HG03354 (cell line): ENCODE measurements at regions not wholly inside any gene's neighbourhood (a gene's known extent, or its start where the extent isn't known, plus 50 kb on each side); places are given as distances from the start of the nearest gene placed in this dataset.
"Not testable (repeated sequence)": the region's sequence is repeated elsewhere in the genome, so short reads cannot be mapped to it uniquely, and the experiment has no call there.

ENCODE experiments used
- ATAC-seq: cut with Tn5 transposase; IDR thresholded peaks from one replicate; pipeline ENCODE4 v1.9.1; 2021; ENCODE audit warnings: mild to moderate bottlenecking; ENCODE audit not compliant: unreplicated experiment, poor library complexity, severe bottlenecking

GRCh38 chr13:109702030-109702597, 84.3 kb downstream of the IRS2 start:
- not testable (repeated sequence) for ATAC-seq

GRCh38 chr13:109700176-109700575, 86.2 kb downstream of the IRS2 start:
- no peak for ATAC-seq

GRCh38 chr13:109699628-109700071, 86.7 kb downstream of the IRS2 start:
- ATAC-seq = no peak

- no peak for ATAC-seq
Observed at GRCh38 chr13:109698779-109699178, 87.6 kb downstream of the IRS2 start.

- ATAC-seq = no peak
Observed at GRCh38 chr13:109697936-109698335, 88.4 kb downstream of the IRS2 start.

- no peak for ATAC-seq
Observed at GRCh38 chr13:109695402-109696190, 90.8 kb downstream of the IRS2 start.

GRCh38 chr13:109694972-109695371, 91.4 kb downstream of the IRS2 start:
- no peak for ATAC-seq

GRCh38 chr13:109693213-109693612, 93.2 kb downstream of the IRS2 start:
- ATAC-seq = no peak

- ATAC-seq = no peak
Observed at GRCh38 chr13:109691689-109692088, 94.7 kb downstream of the IRS2 start.

- no peak for ATAC-seq
Observed at GRCh38 chr13:109687559-109688448, 98.6 kb downstream of the IRS2 start.

GRCh38 chr13:109685203-109685602, 101.2 kb downstream of the IRS2 start:
- no peak for ATAC-seq

- no peak for ATAC-seq
Observed at GRCh38 chr13:109684824-109685202, 101.6 kb downstream of the IRS2 start.

GRCh38 chr13:109684084-109684823, 102.1 kb downstream of the IRS2 start:
- ATAC-seq = no peak

GRCh38 chr13:109682534-109683244, 103.7 kb downstream of the IRS2 start:
- ATAC-seq = no peak

- no peak for ATAC-seq
Observed at GRCh38 chr13:109680930-109681329, 105.5 kb downstream of the IRS2 start.

- ATAC-seq = no peak
Observed at GRCh38 chr13:109680288-109680687, 106.1 kb downstream of the IRS2 start.

- ATAC-seq = no peak
Observed at GRCh38 chr13:109678459-109678858, 107.9 kb downstream of the IRS2 start.

GRCh38 chr13:109677206-109677605, 109.2 kb downstream of the IRS2 start:
- no peak for ATAC-seq

GRCh38 chr13:109673477-109673876, 112.9 kb downstream of the IRS2 start:
- no peak for ATAC-seq
